Smooth muscle cell of the brain vasculature (primary cell): ENCODE measurements at regions not wholly inside any gene's neighbourhood (a gene's known extent, or its start where the extent isn't known, plus 50 kb on each side); places are given as distances from the start of the nearest gene placed in this dataset.

Experiments used
- DNase-seq: peaks from one replicate; pipeline ENCODE4 v3.0.0-alpha.2; 2012; ENCODE audit warnings: low read depth, low spot score

DNA sequence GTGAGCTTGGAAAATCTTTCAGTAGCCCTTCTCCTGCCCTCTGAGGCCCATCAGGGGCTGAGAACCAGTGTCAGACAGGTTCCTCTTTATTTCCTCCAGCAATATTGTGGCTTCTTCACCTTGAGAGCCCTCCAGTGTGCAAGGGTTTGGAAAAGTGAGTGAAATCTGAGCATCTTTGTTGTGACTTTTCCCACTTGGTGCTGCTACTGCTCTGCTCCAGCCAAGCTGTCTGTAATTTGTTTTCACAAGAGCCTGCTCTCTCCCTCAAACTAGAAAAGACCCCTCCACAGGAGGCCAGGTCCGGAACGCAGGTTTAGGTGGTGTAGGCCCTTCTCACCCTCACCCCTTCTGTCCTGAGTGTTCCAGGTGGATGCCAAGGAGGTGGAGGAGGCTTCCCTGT lies 57.4 kb upstream of the SPRY4 start:
- DNase-seq, result no peak

DNA sequence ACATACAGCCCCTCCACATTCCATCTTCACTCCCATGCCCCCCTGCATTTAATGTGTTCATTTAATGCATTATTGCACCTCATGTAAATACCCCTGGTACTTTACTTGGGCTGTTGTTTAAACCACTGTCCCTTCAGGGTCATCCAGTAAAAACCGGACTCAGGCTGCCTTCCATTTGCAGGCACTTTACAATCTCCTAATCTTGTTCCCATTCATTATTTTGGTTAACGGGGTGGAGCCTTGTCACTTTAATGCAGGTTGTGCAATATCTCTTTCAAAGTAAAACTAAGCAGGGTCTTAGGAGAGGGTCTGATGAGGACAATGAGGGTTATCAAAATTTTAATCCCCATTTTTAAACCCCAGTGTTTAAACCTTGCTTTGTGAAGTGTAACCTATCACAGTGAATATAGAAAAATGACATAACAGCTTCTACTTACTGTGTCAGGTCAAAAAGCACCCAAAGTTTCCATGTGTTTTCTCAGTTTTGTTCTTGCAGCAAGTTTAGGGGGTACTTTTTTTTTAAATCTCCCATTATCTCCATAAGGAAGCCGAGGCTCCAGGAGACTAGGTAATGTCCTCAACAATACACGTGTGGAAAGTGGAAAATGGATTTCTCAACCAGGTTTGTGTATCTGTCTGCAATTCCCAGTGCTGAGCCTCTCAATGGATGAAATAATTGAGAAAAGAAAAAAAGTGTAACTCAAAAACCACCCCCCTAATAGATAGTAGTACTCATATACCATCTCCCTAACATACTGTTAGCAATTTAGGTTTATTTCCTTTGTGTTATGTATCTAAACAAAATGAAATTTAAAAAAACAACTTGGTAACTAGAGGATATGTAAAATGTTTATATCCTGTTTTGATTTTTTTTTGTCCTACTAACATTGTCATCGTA lies 54.2 kb upstream of the SPRY4 start:
- DNase-seq, result no peak

DNA sequence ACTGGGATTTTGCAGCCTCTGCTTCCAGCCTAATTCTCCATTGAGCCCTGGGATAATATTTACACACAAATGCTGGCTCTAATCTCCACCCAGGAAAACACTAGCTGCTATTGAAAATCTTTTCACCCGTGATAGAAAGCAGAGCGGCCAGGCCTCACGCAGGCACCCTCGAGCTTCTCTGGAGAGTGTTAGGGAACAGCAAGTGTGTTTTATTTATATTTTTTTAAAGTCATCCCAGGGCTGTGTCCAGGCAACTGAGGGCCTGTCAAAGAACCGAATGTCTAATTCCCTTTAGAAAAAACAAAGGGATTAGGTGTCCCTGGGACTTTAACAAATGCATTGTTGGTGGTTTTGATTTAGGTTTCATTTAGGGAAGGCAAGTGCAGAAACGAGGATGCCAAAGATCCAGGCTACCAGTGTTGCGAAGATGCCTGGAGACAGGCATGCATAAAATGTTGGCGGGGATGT lies 51.2 kb upstream of the SPRY4 start:
- DNase-seq, result no peak
